ENCODE measurements at regions not wholly inside any gene's neighbourhood (a gene's known extent, or its start where the extent isn't known, plus 50 kb on each side); places are given as distances from the start of the nearest gene placed in this dataset.

GRCh38 chr21:39124681-39125251 is 58.5 kb downstream of the PSMG1 start:
- DNase-seq (ENCODE audit: low spot score) = no peak

- DNase-seq (ENCODE audit: low spot score) = no peak
Measured at GRCh38 chr21:39123375-39123774, 59.9 kb downstream of the PSMG1 start.

- DNase-seq (ENCODE audit: low spot score) = no peak
Measured at GRCh38 chr21:39121600-39122355, 61.5 kb downstream of the PSMG1 start.

- no peak for DNase-seq (ENCODE audit: low spot score)
Measured at GRCh38 chr21:39120876-39121599, 62.2 kb downstream of the PSMG1 start.

- no peak for DNase-seq (ENCODE audit: low spot score)
Measured at GRCh38 chr21:39119891-39120290, 63.4 kb downstream of the PSMG1 start.

- no peak for DNase-seq (ENCODE audit: low spot score)
Measured at GRCh38 chr21:39118604-39119215, 64.5 kb downstream of the PSMG1 start.

GRCh38 chr21:39118061-39118460 is 65.2 kb downstream of the PSMG1 start:
- DNase-seq (ENCODE audit: low spot score) = no peak

GRCh38 chr21:39117440-39117970 is 65.7 kb downstream of the PSMG1 start:
- DNase-seq (ENCODE audit: low spot score) = no peak

GRCh38 chr21:39116761-39117439 is 66.4 kb downstream of the PSMG1 start:
- no peak for DNase-seq (ENCODE audit: low spot score)

GRCh38 chr21:39115576-39116235 is 67.5 kb downstream of the PSMG1 start:
- no peak for DNase-seq (ENCODE audit: low spot score)

- DNase-seq (ENCODE audit: low spot score) = no peak
Measured at GRCh38 chr21:39114871-39115575, 68.2 kb downstream of the PSMG1 start.

- no peak for DNase-seq (ENCODE audit: low spot score)
Measured at GRCh38 chr21:39111931-39112550, 71.2 kb downstream of the PSMG1 start.

GRCh38 chr21:39110431-39110830 is 72.8 kb downstream of the PSMG1 start:
- no peak for DNase-seq (ENCODE audit: low spot score)

GRCh38 chr21:39109596-39110210 is 73.5 kb downstream of the PSMG1 start:
- no peak for DNase-seq (ENCODE audit: low spot score)

- DNase-seq (ENCODE audit: low spot score) = no peak
Measured at GRCh38 chr21:39109163-39109530, 74.1 kb downstream of the PSMG1 start.

GRCh38 chr21:39108291-39109162 is 74.7 kb downstream of the PSMG1 start:
- DNase-seq (ENCODE audit: low spot score) = no peak

GRCh38 chr21:39107739-39108138 is 75.5 kb downstream of the PSMG1 start:
- DNase-seq (ENCODE audit: low spot score) = no peak

GRCh38 chr21:39106881-39107462 is 76.3 kb downstream of the PSMG1 start:
- no peak for DNase-seq (ENCODE audit: low spot score)
